Thyroid gland (tissue), 4 donors: ENCODE measurements at regions not wholly inside any gene's neighbourhood (a gene's known extent, or its start where the extent isn't known, plus 50 kb on each side); places are given as distances from the start of the nearest gene placed in this dataset.

ENCODE experiments used
- DNase-seq, 2 donors: peaks; one replicate each; pipeline ENCODE4 v3.0.0-alpha.2; 2019
- H3K27ac ChIP-seq, 3 donors: fragments of 200-600 bp; sonication (generic); 1 replicate in 2 of 3; 2 replicates in 1 of 3; pipeline ENCODE4 v1.5.1; 2016 to 2019; ENCODE audit warnings: mild to moderate bottlenecking in 1 of 3, moderate library complexity in 1 of 3
- H3K27me3 ChIP-seq: fragments of 200-600 bp; sonication (generic); one replicate; pipeline ENCODE4 v1.5.1; 2019
- H3K36me3 ChIP-seq, 2 donors: fragments of 200-600 bp; sonication (generic); one replicate each; pipeline ENCODE4 v1.5.1; 2016 to 2019
- H3K4me1 ChIP-seq, 2 donors: fragments of 200-600 bp; sonication (generic); one replicate each; pipeline ENCODE4 v1.5.1; 2017 to 2019
- H3K4me3 ChIP-seq, 3 donors: fragments of 200-600 bp; sonication (generic); replicated peaks in 1 of 3; 1 replicate in 2 of 3; 2 replicates in 1 of 3; pipeline ENCODE4 v1.5.1; 2016; ENCODE audit warnings: mild to moderate bottlenecking in 1 of 3
- H3K9me3 ChIP-seq: fragments of 200-600 bp; sonication (generic); one replicate; pipeline ENCODE4 v1.5.1; 2017
- POLR2A ChIP-seq, 2 donors: fragments of 450-650 bp; IDR thresholded peaks; one replicate each; pipeline ENCODE4 v1.6.1; 2017; ENCODE audit warnings: antibody characterized with exemption in 2 of 2, mild to moderate bottlenecking in 2 of 2, moderate library complexity in 1 of 2
- WGBS, 2 donors: methylation state at CpG; one replicate each; pipeline ENCODE4 v1.1.5; 2017; 5-methylcytosine and 5-hydroxymethylcytosine counted together
- intact Hi-C: fragments of 100-400 bp; cut with DNase I; formaldehyde crosslinking; loops from one replicate; pipeline ENCODE4 v1.15.1; 2023
- TF ChIP-seq, protein P1 (sequence below), 6 experiments: fragments of 200-600 bp in 3 of 6; fragments of 450-650 bp in 3 of 6; sonication (generic) in 3 of 6; IDR thresholded peaks; one replicate each; pipeline ENCODE4 v1.5.1; 2016 to 2019; ENCODE audit warnings: antibody characterized with exemption in 6 of 6, mild to moderate bottlenecking in 2 of 6, inconsistent platforms in 1 of 6, moderate library complexity in 1 of 6

DNA sequence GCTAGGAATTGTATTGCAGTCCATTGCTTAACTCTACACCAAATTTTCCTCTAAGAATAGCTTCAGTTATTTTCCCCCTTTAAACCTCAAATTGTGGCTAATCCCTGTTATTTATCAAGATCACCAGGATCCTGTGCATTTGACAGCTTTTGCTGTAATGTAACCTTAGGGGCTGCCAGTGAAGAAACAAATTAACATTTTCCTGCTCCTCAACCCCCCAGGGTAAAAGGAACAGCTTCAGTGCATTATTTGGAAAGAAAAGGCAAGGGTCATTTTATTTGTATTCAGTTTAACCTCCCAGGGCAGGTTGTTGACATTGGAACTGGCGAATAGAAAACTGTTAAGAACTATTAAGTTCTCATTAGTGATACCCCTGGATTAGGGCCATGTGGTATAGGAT lies 57.0 kb downstream of the PCDH20 start:
- Histone ChIP-seq H3K36me3 (no peaks in the 10 kb centered on the region), H3K27ac (no peak overlapping the region), H3K4me3 (no peak overlapping the region), H3K9me3 (no peaks in the 10 kb centered on the region), H3K4me1 (no peaks in the 10 kb centered on the region), H3K27me3 (no peaks in the 10 kb centered on the region)
- TF ChIP-seq, protein P1, sequence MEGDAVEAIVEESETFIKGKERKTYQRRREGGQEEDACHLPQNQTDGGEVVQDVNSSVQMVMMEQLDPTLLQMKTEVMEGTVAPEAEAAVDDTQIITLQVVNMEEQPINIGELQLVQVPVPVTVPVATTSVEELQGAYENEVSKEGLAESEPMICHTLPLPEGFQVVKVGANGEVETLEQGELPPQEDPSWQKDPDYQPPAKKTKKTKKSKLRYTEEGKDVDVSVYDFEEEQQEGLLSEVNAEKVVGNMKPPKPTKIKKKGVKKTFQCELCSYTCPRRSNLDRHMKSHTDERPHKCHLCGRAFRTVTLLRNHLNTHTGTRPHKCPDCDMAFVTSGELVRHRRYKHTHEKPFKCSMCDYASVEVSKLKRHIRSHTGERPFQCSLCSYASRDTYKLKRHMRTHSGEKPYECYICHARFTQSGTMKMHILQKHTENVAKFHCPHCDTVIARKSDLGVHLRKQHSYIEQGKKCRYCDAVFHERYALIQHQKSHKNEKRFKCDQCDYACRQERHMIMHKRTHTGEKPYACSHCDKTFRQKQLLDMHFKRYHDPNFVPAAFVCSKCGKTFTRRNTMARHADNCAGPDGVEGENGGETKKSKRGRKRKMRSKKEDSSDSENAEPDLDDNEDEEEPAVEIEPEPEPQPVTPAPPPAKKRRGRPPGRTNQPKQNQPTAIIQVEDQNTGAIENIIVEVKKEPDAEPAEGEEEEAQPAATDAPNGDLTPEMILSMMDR (IDR thresholded peaks at IDR 0.05): no peak
- TF ChIP-seq POLR2A (IDR thresholded peaks at IDR 0.05): no peak
- intact Hi-C loops: no loop called here
- DNase-seq: no peak
- 15 to 44% methylated on average over 1 of the region's 1 CpG for WGBS, 2 donors

DNA sequence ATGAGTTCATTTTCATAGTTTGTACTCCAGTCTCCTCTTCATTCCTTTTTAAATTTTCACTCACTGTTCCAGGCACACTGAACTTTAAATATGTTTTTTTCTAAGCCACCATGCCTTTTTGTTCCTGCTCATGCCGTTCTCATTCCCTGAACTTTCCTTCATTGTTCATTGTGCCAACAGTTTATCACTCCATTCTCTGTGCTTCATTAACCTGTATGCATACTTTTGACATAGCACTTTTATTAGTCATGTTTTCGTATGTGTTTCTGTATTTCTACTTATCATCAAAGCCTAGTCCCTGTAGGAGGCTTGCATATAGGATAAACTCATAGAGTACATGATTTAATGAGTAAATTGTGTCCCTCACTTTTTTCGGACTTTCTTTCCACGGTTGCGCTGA lies 65.3 kb downstream of the PCDH20 start:
- TF ChIP-seq, protein P1 (IDR thresholded peaks at IDR 0.05): no peak
- TF ChIP-seq POLR2A (IDR thresholded peaks at IDR 0.05): no peak
- intact Hi-C loops: no loop called here
- 90 to 91% methylated on average over 5 of the region's 5 CpGs for WGBS, 2 donors

DNA sequence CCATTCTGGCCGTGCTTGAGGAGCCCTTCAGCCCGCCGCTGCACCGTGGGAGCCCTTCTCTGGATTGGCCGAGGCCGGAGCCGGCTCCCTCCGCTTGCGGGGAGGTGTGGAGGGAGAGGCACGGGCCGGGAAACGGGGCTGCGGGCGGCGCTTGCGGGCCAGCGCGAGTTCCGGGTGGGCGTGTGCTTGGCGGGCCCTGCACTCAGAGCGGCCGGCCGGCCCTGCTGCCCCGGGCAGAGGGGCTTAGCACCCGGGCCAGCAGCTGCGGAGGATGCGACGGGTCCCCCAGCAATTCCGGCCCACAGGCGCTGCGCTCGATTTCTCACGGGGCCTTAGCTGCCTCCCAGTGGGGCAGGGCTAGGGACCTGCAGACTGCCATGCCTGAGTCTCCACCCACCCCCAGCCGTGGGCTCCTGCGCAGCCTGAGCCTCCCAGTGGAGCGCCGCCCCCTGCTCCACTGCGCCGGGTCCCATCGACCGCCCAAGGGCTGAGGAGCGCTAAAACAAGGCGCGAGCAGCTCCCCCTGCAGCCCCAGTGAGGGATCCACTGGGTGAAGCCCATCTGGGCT lies 76.5 kb downstream of the PCDH20 start:
- Histone ChIP-seq H3K36me3 (no peaks in the 10 kb centered on the region), H3K27ac (no peak overlapping the region), H3K4me3 (no peak overlapping the region), H3K4me1 (no peaks in the 10 kb centered on the region), H3K27me3 (no peaks in the 10 kb centered on the region), H3K9me3 (no peaks in the 10 kb centered on the region)
- DNase-seq: peak in 1 of 2 donors; percentile 2
- intact Hi-C loops: no loop called here
- TF ChIP-seq POLR2A (IDR thresholded peaks at IDR 0.05): no peak
- TF ChIP-seq, protein P1 (IDR thresholded peaks at IDR 0.05): no peak
- WGBS, 2 donors: 67 to 94% methylated on average over 16 to 44 of the region's 45 CpGs

More for the DNA sequence above, 65.3 kb downstream of the PCDH20 start:
- Histone ChIP-seq H3K27me3 (no peaks in the 10 kb centered on the region), H3K9me3 (no peaks in the 10 kb centered on the region), H3K27ac (no peak overlapping the region), H3K36me3 (no peaks in the 10 kb centered on the region), H3K4me3 (no peak overlapping the region), H3K4me1 (no peaks in the 10 kb centered on the region)
- DNase-seq: no peak

DNA sequence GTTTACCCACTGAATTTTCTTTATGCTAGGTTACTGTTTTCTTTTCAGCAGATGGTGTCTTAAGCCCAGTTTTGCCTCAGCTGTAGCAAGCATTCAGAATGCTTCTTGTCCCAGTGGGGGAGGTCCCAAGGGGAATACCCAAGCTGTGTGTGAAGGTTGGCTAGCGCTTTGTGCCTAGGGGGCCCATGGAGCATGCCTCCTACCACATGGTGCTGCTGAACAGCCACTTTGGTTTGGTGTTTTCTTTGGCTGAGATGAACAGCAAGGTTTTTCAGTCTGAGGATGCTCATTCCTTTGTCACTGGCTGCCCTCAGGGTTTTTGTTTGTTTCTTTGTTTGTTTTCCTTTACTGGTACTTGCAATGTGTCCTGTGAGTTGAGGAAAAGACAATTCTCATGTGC lies 99.0 kb downstream of the PCDH20 start:
- DNase-seq: no peak
- Histone ChIP-seq H3K27me3 (no peaks in the 10 kb centered on the region), H3K4me3 (no peak overlapping the region), H3K9me3 (no peaks in the 10 kb centered on the region), H3K27ac (no peak overlapping the region), H3K4me1 (no peaks in the 10 kb centered on the region), H3K36me3 (no peaks in the 10 kb centered on the region)
- 62 to 72% methylated on average over 1 of the region's 1 CpG for WGBS, 2 donors
- intact Hi-C loops: no loop called here
- TF ChIP-seq, protein P1 (IDR thresholded peaks at IDR 0.05): no peak
- no peak for TF ChIP-seq POLR2A (IDR thresholded peaks at IDR 0.05)

GRCh38 chr13:61294467-61295191 lies 121.0 kb downstream of the PCDH20 start:
- TF ChIP-seq, protein P1 (IDR thresholded peaks at IDR 0.05): no peak
- TF ChIP-seq POLR2A (IDR thresholded peaks at IDR 0.05): no peak
- intact Hi-C loops: no loop called here
- no peak overlapping the region for H3K27ac ChIP-seq

More at GRCh38 chr13:61294467-61295191, 121.0 kb downstream of the PCDH20 start:
- WGBS, 2 donors: 84 to 92% methylated on average over 2 of the region's 2 CpGs
- H3K27me3 ChIP-seq: no peaks in the 10 kb centered on the region
- no peaks in the 10 kb centered on the region for H3K9me3 ChIP-seq
- no peak overlapping the region for H3K4me3 ChIP-seq
- no peak for DNase-seq
- H3K4me1 ChIP-seq: no peaks in the 10 kb centered on the region
- no peaks in the 10 kb centered on the region for H3K36me3 ChIP-seq
